Iris pigment epithelial cell (primary cell): ENCODE measurements at regions not wholly inside any gene's neighbourhood (a gene's known extent, or its start where the extent isn't known, plus 50 kb on each side); places are given as distances from the start of the nearest gene placed in this dataset.
A peak's percentile ranks its signal among the peaks of the same experiment; 100 is the strongest.

Experiments
- DNase-seq: peaks from one replicate; pipeline ENCODE4 v3.0.0-alpha.2; 2011; ENCODE audit warnings: low read depth

- DNase-seq: peak; percentile 1
These were observed 73.8 kb downstream of the CBLN2 start for GRCh38 chr18:72470391-72470790.

GRCh38 chr18:72468021-72468710 is 76.0 kb downstream of the CBLN2 start:
- no peak for DNase-seq

DNA sequence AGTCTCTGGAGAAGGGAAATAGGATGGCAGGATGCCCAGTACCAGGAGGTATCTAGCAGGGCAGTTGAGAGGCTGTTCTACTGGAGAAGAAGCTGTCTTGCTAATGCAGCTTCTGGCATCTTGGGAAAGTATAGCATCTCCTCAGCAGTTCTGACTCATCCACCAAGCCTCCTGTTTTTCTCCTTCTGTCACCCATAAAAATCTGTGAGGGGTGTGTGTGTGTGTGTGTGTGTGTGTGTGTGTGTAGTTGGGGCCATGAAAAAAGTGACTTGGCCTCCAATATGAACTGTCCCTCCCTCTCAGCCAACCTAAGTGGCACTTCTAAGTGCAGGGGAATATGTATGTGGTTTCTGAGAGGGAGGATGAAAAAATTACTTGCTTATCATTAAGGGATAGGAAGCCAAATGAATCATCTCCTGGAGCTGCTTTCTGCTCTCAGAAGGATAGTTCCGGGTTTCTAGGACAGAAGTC is 83.9 kb downstream of the CBLN2 start:
- DNase-seq: peak; percentile 21

DNA sequence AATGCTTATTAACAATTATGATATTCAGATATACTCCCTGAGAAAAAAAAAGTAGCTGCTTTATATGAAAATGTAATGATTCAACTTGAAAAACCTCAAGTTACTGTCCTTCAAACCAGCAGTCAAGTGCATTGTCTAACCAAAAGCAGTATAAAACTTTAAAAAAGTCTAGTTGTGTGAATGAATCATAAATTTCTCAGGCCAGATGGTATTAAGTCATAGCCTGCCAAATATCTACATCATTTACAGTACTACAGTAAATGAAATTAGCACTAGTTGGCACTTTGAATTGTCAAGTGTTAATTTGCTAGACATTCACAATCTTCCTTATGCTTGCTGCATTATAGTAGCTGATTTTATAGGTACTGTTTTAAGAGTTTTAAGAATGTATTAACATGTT is 85.9 kb downstream of the CBLN2 start:
- DNase-seq: peak; percentile 1

- DNase-seq: peak; percentile 25
These were observed 87.3 kb downstream of the CBLN2 start for GRCh38 chr18:72456802-72457201.

DNA sequence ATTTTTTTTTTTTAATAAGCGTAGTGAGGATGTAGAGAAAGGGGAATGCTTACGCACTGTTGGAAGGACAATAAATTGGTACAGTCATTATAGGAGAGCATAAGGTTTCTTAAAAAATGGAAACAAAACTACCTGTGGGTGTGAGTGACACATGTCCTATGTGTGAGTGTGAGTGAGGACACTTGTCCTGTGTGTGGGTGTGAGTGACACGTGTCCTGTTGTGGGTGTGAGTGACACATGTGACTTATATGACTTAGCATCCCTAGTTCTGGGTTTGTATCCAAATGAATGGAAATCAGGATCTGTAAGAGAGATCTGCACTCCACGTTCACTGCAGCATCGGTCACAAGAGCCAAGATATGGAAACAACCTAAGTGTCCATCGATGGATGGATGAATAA is 91.8 kb downstream of the CBLN2 start:
- no peak for DNase-seq

DNA sequence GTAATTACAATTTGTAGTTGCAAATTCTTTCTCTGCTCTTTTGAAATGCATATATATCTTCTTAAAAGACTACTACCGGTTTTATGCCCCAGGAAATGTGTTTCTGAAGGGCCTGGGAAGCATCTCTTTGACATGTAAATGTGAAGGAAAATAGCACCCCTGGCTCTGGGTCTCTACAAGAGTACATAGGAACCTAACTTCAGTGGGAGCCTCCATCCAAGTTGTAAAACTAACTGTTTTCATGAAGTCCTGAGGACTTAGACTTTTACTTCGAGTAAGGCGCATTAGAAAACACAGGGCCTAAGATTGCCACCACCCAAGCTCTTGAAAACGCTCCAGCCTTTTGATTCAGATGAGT is 99.4 kb downstream of the CBLN2 start:
- DNase-seq: no peak

- no peak for DNase-seq
These were observed 99.9 kb downstream of the CBLN2 start for GRCh38 chr18:72444111-72444797.

DNA sequence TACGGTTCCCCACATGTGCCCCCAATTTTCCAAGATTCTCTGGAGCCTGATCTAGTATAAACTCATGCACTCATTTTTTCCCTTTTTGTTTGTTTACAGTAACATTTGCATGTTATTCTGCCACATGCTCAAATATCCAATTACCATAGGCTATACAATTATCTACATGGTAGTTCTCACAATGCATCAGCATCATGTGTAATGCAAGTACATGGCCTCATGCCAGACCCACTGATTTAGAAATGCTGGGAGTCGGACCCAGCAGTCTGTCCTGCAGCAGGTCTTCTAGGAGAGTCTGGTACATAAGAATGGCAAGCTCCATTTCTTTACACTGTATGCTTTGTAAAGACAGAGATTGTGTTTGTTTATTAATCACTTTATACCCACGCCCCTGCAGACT is 107.7 kb downstream of the CBLN2 start:
- DNase-seq: no peak

DNA sequence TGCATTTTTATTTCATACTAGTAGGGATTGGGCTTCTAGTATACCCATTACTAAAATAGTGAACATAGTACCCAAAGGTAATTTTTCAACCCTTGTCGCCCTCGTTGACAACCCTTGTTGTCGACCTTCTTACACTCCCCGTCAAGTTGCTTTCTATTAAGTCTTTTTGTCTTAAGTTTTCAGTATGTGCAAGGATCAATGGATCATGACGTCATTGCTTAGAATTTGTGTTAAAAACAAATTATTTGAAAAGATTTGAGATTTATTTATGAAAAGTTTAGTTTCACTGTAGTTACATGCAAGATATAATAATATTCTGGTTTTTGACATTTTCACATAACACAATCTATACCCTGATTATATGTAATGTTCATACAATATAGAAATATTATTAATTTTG is 110.4 kb downstream of the CBLN2 start:
- DNase-seq: no peak

- peak; percentile 6 for DNase-seq
These were observed 116.4 kb downstream of the CBLN2 start for GRCh38 chr18:72427721-72428120.

GRCh38 chr18:72419914-72420313 is 124.2 kb downstream of the CBLN2 start:
- no peak for DNase-seq

DNA sequence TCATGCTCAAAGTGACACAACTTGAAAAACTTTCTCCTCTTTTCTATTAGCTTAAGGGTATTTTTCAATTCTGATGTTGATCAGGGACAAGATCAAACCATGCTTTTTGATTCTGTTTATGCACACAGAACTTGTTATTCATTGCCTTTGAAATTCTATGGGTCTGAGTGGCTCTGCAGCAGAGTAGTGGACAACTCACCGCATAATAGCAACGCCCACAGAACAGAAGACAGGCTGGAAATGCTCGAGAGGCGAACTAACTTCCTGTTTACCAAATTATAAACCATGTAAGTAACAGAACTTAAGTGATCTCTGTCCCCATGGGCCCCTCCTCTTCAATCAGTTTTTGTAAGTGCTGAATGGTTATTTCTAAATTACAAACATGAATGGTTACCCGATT is 131.2 kb downstream of the CBLN2 start:
- DNase-seq: no peak

DNA sequence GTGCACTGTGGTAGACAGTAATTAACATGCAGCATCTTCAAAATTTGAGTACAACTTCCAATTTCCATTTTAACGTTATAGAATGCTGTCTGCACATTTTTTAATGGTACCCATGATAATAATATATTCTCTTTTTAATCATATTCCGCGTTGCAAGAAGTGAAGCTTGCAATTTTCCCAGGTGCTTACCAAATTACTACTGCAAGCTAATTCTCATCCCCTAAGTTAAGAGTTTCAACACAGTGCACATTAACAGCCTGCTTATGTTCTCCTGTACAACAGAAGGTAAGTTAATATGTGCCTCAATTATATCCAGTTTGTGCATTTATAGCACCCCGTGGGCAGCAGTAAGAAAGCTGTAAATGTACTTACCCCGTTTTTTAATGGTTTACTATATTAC is 132.9 kb downstream of the CBLN2 start:
- DNase-seq: no peak

- DNase-seq: no peak
These were observed 133.7 kb downstream of the CBLN2 start for GRCh38 chr18:72410399-72410798.

GRCh38 chr18:72409903-72410302 is 134.2 kb downstream of the CBLN2 start:
- no peak for DNase-seq

GRCh38 chr18:72407048-72407447 is 137.1 kb downstream of the CBLN2 start:
- DNase-seq: no peak

GRCh38 chr18:72391951-72392350 is 152.2 kb downstream of the CBLN2 start:
- no peak for DNase-seq

- DNase-seq: no peak
These were observed 152.7 kb downstream of the CBLN2 start for GRCh38 chr18:72391427-72391826.

DNA sequence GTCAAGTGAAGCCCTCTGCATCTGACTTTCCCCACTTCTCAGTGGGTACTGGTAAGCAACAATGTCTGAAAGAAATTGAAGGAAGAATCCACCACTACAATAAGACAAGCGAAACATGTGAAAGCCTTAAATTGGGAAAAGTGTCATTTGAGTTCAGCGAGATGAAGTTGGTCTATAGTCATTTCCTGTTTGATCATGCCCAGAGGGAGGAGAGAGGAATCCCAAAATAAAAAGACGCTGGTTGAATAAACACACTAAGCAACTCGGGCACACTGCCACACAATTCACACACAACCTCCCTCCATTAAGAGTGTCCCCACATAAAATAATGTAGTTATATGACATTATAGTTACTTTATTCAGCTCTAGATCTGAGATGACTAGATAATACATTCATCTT is 166.1 kb downstream of the CBLN2 start:
- no peak for DNase-seq

GRCh38 chr18:72376256-72376655 is 167.9 kb downstream of the CBLN2 start:
- DNase-seq: no peak

- DNase-seq: peak; percentile 17
These were observed 168.5 kb downstream of the CBLN2 start for GRCh38 chr18:72375618-72376017.

- no peak for DNase-seq
These were observed 172.1 kb downstream of the CBLN2 start for GRCh38 chr18:72372076-72372475.

GRCh38 chr18:72368308-72368707 is 175.8 kb downstream of the CBLN2 start:
- no peak for DNase-seq
